SH-SY5Y (cell line): ENCODE measurements at regions not wholly inside any gene's neighbourhood (a gene's known extent, or its start where the extent isn't known, plus 50 kb on each side); places are given as distances from the start of the nearest gene placed in this dataset.

ENCODE experiments used
- GATA2 ChIP-seq: IDR thresholded peaks from 2 replicates; pipeline ENCODE4 v1.6.1; 2011; ENCODE audit warnings: mild to moderate bottlenecking, low read depth, low read length
- GATA3 ChIP-seq: IDR thresholded peaks from 2 replicates; pipeline ENCODE4 v1.6.1; 2011; ENCODE audit warnings: low read depth, mild to moderate bottlenecking, low read length, moderate library complexity

GRCh38 chr5:174794931-174795672, 70.7 kb downstream of the MSX2 start:
- TF ChIP-seq GATA2 (no peak), GATA3 (no peak)
